HG02588 (cell line): ENCODE measurements at regions not wholly inside any gene's neighbourhood (a gene's known extent, or its start where the extent isn't known, plus 50 kb on each side); places are given as distances from the start of the nearest gene placed in this dataset.
A peak's percentile ranks its signal among the peaks of the same experiment; 100 is the strongest.
"Not testable (repeated sequence)": the region's sequence is repeated elsewhere in the genome, so short reads cannot be mapped to it uniquely, and the experiment has no call there.

Experiments used
- ATAC-seq: cut with Tn5 transposase; IDR thresholded peaks from one replicate; pipeline ENCODE4 v1.9.1; 2021; ENCODE audit warnings: mild to moderate bottlenecking, moderate library complexity; ENCODE audit not compliant: unreplicated experiment

DNA sequence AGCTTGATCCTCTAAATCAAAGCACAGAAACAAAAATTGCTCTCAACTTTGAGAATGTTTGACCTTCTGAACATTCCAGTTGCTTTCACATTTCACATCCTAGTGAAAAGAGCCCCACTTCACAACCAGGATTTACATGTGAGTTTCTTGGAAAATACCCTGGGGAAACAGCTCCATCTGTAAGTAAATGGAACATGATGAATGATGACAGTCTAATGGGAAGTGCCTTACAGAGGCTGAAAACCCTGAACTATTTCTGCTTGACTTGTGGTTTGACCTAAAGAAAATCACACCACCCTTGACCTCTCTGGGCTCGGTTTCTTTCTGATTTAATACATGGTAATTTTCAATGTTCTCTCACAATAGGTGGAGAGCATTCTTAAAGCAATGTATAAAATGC lies 499.4 kb upstream of the API5 start:
- no peak for ATAC-seq

DNA sequence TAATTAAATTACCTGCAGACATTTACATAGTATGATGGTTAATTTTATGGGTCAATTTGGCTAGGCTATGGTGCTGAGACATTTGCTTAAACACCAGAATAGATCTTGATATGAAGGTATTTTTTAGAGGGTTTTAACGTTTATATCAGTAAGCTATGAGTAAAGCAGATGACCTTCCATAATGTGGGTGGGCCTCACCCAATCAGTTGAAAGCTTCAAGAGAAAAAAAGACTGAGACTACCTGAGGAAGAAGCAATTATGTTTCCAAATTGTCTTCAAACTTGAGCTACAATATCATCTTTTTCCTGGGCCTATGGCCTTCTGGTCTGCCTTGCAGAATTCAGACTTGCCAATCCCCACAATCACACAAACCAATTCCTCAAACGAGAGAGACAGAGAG lies 498.8 kb upstream of the API5 start:
- ATAC-seq = no peak

DNA sequence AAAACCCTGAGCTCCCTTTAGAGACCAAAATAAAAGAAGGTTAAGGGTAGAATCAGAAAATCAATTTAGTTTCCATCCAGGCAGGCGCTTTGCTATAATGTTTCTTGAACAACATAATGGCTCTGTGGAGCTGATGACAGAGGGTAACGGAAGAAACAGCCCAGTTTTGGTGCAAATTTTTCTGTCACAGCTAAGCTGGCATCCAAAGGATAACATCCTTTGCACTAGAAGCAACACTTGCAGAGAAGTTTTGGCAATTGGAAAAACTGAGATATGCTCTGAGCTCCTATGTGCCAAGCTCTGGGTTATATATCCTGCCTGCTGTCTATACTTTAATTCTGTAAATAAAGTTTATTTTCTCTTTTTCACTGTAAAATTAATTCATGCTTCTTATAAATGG lies 495.3 kb upstream of the API5 start:
- ATAC-seq = no peak

GRCh38 chr11:42819126-42819525 lies 492.7 kb upstream of the API5 start:
- no peak for ATAC-seq

DNA sequence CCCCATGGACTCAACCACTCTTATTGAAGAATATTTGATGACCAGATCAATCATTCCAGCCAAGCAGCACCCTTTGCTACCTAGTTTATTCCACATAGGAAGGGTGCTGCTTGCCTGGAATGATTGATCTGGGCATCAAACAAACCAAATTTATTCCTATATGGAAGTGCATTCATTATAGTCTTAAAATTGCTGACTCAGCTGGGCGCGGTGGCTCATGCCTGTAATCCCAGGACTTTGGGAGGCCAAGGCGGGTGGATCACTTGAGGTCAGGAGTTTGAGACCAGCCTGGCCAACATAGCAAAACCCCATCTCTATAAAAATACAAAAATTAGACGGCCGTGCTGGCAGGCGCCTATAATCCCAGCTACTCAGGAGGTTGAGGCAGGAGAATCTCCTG lies 489.6 kb upstream of the API5 start:
- ATAC-seq = not testable (repeated sequence)

- no peak for ATAC-seq
Observed at GRCh38 chr11:42823546-42823945, 488.2 kb upstream of the API5 start.

GRCh38 chr11:42824067-42824466 lies 487.7 kb upstream of the API5 start:
- no peak for ATAC-seq

DNA sequence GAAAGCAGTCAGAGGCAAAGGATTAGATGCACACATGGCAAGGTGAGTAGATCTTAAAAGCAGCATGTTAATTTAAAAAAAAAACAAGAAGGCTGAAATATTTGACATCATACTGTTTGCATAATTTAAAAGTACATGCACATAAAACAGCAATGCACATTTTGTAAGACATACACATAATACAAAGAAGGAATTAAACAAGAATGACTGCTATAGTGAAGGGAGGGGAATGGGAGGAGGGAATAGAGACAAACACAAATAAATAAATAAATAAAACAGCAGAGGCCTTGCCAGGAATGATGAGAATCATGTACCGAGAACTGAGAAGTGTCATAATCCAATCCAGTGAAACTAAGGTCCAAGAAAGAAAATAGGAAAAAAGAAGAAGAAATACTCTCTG lies 486.2 kb upstream of the API5 start:
- no peak for ATAC-seq

GRCh38 chr11:42827845-42828244 lies 484.0 kb upstream of the API5 start:
- ATAC-seq = no peak

DNA sequence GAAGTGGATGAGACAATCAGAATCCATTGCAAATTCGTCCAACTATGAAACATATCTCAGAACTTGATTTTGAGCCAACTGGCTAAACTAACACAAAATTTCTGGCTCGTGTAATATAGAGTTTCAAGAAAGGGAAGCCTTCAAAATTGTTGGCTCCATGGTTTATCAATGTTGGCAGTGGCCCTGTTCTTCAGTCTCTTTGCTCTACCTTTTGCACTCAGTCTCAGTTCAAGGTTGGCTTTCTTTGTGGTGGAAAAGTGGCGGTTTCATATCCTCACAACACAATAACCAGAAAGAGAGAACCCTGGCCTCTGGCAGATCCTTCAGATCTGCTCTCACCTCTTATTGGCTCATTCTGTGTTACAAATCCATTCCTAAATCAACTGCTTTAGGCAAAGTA lies 473.8 kb upstream of the API5 start:
- ATAC-seq = no peak

- ATAC-seq = peak; percentile 94
Observed at GRCh38 chr11:42840176-42840829, 471.5 kb upstream of the API5 start.

DNA sequence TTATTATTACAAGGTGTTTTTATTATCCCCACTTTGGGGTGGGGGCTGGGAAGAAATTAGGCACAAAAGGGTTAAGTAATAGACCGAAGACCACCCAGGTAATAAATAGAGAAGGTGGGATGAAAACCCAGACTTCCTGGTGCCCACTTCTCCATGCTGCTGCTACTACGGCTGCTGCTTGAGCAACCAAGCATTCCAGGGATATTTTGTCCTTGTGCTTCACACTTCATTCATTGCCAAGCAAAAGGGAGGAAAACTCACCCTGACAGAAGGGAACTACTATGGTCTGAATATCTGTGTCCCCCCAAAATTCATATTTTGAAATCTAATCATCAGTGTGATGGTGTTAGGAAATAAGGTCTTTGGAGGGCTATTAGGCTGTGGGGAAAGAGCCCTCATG lies 470.9 kb upstream of the API5 start:
- ATAC-seq = no peak

- ATAC-seq = no peak
Observed at GRCh38 chr11:42841556-42841955, 470.2 kb upstream of the API5 start.

DNA sequence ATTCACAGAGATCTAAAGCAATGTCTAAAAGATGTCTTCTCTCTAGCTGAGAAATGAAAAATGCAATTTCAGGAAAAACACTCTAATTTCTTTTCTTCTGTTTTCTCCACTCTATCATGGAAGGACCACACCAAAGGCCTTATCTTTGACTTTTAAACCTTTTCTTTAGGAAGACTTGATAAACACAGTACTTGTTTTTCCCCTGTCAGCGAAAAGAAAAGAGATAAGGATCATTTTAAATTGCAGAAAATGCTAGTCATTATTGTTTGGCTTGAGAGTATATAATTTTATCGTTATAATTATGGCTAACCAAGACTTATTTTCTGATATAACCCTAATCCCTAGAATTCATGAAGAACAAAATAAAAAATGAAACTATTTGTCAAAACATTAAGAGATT lies 462.4 kb upstream of the API5 start:
- no peak for ATAC-seq

- ATAC-seq = no peak
Observed at GRCh38 chr11:42857344-42857743, 454.5 kb upstream of the API5 start.

- ATAC-seq = no peak
Observed at GRCh38 chr11:42870480-42870879, 441.3 kb upstream of the API5 start.

DNA sequence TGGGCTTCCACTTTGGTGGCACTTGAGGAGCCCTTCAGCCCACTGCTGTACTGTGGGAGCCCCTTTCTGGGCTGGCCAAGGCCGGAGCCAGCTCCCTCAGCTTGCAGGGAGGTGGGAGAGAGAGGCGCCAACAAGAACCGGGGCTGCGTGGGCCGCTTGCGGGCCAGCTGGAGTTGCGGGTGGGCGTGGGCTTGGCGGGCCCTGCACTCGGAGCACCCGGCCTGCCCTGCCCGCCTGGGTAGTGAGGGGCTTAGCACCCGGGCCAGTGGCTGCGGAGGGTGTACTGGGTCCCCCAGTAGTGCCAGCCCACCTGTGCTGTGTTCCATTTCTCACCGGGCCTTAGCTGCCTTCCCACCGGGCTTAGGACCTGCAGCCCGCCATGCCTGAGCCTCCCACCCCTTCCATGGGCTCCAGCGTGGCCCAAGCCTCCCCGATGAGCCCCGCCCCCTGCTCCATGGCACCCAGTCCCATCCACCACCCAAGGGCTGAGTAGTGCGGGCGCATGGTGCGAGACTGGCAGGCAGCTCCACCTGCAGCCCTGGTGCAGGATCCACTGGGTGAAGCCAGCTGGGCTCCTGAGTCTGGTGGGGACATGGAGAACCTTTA lies 437.9 kb upstream of the API5 start:
- not testable (repeated sequence) for ATAC-seq

DNA sequence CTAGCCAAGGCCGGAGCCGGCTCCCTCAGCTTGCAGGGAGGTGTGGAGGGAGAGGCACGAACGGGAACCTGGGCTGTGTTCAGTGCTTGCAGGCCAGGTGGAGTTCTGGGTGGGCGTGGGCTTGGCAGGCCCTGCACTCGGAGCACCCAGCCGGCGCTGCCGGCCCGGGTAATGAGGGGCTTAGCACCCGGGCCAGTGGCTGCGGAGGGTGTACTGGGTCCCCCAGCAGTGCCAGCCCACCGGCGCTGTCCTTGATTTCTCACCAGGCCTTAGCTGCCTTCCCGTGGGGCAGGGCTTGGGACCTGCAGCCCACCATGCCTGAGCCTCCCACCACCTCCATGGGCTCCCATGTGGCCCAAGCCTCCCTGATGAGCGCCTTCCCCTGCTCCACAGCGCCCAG lies 430.5 kb upstream of the API5 start:
- not testable (repeated sequence) for ATAC-seq

- no peak for ATAC-seq
Observed at GRCh38 chr11:42890773-42891172, 421.0 kb upstream of the API5 start.

DNA sequence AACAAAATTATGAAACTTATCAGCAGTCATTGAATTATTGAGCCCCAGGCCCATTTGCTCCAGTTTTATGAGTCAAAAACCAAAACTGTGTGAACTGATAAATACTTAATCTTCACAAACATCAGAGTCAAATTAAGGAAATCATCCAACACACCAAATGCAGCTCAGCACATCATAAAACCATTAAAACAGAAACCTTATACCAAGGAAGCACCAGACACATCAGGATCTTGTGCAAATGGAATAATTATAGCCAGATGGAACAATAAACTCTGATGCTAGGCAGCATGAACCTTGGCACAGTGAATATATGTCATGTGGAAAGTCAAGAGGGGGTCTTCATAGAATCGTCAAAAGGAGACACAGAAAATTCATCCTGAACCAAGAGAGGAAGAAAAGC lies 410.7 kb upstream of the API5 start:
- no peak for ATAC-seq

DNA sequence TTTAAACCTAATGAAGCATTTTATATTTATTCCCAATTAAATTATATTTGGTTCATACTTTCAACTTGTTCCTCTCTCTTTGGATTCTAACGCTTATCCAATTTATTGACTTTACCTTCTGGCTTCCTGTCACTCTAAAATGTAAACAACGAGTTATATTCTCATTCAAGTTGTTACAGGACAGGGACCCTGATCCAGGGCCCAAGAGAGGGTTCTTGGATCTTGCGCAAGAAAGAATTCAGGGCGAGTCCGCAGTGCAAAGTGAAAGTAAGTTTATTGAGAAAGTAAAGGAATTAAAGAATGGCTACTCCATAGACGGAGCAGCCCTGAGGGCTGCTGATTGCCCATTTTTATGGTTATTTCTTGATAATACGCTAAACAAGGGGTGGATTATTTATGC lies 405.6 kb upstream of the API5 start:
- ATAC-seq = no peak

DNA sequence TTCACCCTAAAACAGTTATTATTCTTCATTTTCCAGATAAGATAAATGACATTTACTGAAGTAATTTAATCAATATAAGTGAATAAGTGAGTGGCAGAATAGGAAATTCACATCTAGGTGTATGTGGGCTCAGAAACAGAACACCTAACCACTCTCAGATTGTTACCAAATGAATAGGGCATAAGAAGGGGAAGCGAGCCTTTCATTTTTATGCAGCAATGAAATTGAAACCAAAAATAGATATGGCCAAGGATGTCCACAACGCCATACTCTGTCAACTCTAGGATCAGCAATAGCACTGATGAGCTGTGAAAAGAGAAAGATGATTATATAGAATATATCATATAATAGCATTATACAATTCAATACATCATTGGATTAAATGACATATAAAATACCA lies 398.1 kb upstream of the API5 start:
- peak; percentile 71 for ATAC-seq

DNA sequence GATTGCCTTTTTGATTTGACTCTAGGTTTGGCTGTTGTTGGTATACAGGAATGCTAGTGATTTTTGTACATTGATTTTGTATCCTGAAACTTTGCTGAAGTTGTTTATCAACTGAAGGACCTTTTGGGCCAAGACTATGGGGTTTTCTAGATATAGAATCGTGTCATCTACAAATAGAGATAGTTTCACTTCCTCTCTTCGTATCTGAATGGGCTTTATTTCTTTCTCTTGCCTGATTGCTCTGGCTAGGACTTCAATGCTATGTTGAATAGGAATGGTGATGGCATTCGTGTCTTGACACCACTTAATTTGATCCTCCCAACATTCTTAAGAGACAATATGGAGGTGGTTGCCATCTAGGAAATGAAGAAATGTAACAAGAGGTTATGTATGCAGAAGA lies 388.1 kb upstream of the API5 start:
- ATAC-seq = no peak
